HEK293 (cell line): ENCODE measurements at regions not wholly inside any gene's neighbourhood (a gene's known extent, or its start where the extent isn't known, plus 50 kb on each side); places are given as distances from the start of the nearest gene placed in this dataset.
"Not testable (repeated sequence)": the region's sequence is repeated elsewhere in the genome, so short reads cannot be mapped to it uniquely, and the experiment has no call there.

Source experiments
- CTCF ChIA-PET: fragments of 350-600 bp; formaldehyde crosslinking; extraction: SDS; loops from one replicate; lab custom pipeline; 2021; ENCODE audit warnings: antibody characterized with exemption; lab: Yijun Ruan, JAX
- POLR2A ChIA-PET: fragments of 300-600 bp; formaldehyde crosslinking; extraction: SDS; loops from one replicate; lab custom pipeline; 2020; ENCODE audit warnings: antibody characterized with exemption, inconsistent platforms; lab: Yijun Ruan, JAX
- H3K27ac ChIP-seq: fragments of 200-500 bp; sonication (Bioruptor generic); 2 replicates; pipeline ENCODE4 v1.5.1; 2014; ENCODE audit warnings: low read depth, low read length, control low read depth, inconsistent platforms; ENCODE audit errors: extremely low read depth
- H3K36me3 ChIP-seq, 2 experiments: fragments of 200-500 bp in 1 of 2; sonication (Bioruptor generic) in 1 of 2; 1 replicate in 1 of 2; 2 replicates in 1 of 2; pipeline ENCODE4 v1.5.1; 2014 to 2017; ENCODE audit warnings: inconsistent platforms in 2 of 2, low read length in 2 of 2; ENCODE audit not compliant: control insufficient read depth in 2 of 2, insufficient read depth in 1 of 2
- H3K4me1 ChIP-seq: fragments of 200-500 bp; sonication (Bioruptor generic); 2 replicates; pipeline ENCODE4 v1.5.1; 2014; ENCODE audit warnings: mild to moderate bottlenecking, low read length, inconsistent platforms; ENCODE audit not compliant: control insufficient read depth, insufficient read depth
- H3K4me3 ChIP-seq: 2 replicates; pipeline ENCODE4 v1.5.1; 2011; ENCODE audit warnings: low read depth, mild to moderate bottlenecking, control low read depth, low read length, moderate library complexity
- H3K9me3 ChIP-seq: fragments of 200-500 bp; sonication (Bioruptor generic); 2 replicates; pipeline ENCODE4 v1.5.1; 2014; ENCODE audit warnings: low read depth, low read length, inconsistent platforms; ENCODE audit not compliant: control insufficient read depth, insufficient read depth
- HOXC10 ChIP-seq: sonication (generic); formaldehyde crosslinking; IDR thresholded peaks from 2 replicates; pipeline ENCODE4 v1.8.1; 2023; ENCODE audit warnings: mild to moderate bottlenecking, missing genetic modification reagents
- HOXD13 ChIP-seq: sonication (generic); formaldehyde crosslinking; IDR thresholded peaks from 2 replicates; pipeline ENCODE4 v1.8.0; 2022; ENCODE audit warnings: missing genetic modification reagents, borderline replicate concordance
- RBAK ChIP-seq: fragments of 450-650 bp; formaldehyde crosslinking; IDR thresholded peaks from 2 replicates; pipeline ENCODE4 v1.5.1; 2016; ENCODE audit warnings: missing biosample characterization, missing genetic modification characterization
- SALL2 ChIP-seq: fragments of 450-650 bp; formaldehyde crosslinking; IDR thresholded peaks from 2 replicates; pipeline ENCODE4 v1.5.0; 2017; ENCODE audit warnings: missing biosample characterization, mild to moderate bottlenecking, missing genetic modification characterization, borderline replicate concordance
- ZFP41 ChIP-seq: fragments of 450-650 bp; formaldehyde crosslinking; IDR thresholded peaks from 2 replicates; pipeline ENCODE4 v1.5.1; 2016; ENCODE audit warnings: missing biosample characterization, missing genetic modification characterization, borderline replicate concordance
- ZNF138 ChIP-seq: fragments of 450-650 bp; formaldehyde crosslinking; IDR thresholded peaks from 2 replicates; pipeline ENCODE4 v1.5.1; 2016; ENCODE audit warnings: missing biosample characterization, missing genetic modification characterization, borderline replicate concordance
- ZNF155 ChIP-seq: fragments of 450-650 bp; formaldehyde crosslinking; IDR thresholded peaks from 2 replicates; pipeline ENCODE4 v1.5.1; 2016; ENCODE audit warnings: missing biosample characterization, missing genetic modification characterization
- ZNF239 ChIP-seq: fragments of 450-650 bp; formaldehyde crosslinking; IDR thresholded peaks from 2 replicates; pipeline ENCODE4 v1.5.1; 2016; ENCODE audit warnings: missing biosample characterization, missing genetic modification characterization
- ZNF248 ChIP-seq: fragments of 450-650 bp; formaldehyde crosslinking; IDR thresholded peaks from 2 replicates; pipeline ENCODE4 v1.5.1; 2017; ENCODE audit warnings: missing biosample characterization, missing genetic modification characterization
- ZNF48 ChIP-seq: fragments of 450-650 bp; formaldehyde crosslinking; IDR thresholded peaks from 2 replicates; pipeline ENCODE4 v1.5.1; 2016; ENCODE audit warnings: missing biosample characterization, missing genetic modification characterization
- ZNF776 ChIP-seq: fragments of 450-650 bp; formaldehyde crosslinking; IDR thresholded peaks from 2 replicates; pipeline ENCODE4 v1.5.0; 2017; ENCODE audit warnings: missing biosample characterization, missing genetic modification characterization, borderline replicate concordance
- ZNF837 ChIP-seq: fragments of 450-650 bp; formaldehyde crosslinking; IDR thresholded peaks from 2 replicates; pipeline ENCODE4 v1.5.1; 2016; ENCODE audit warnings: missing biosample characterization, missing genetic modification characterization
- ZSCAN16 ChIP-seq: fragments of 450-650 bp; formaldehyde crosslinking; IDR thresholded peaks from 2 replicates; pipeline ENCODE4 v1.5.1; 2016; ENCODE audit warnings: missing biosample characterization, missing genetic modification characterization
- ZSCAN30 ChIP-seq: fragments of 450-650 bp; IDR thresholded peaks from 2 replicates; pipeline ENCODE4 v1.5.1; 2018; ENCODE audit warnings: missing biosample characterization, mild to moderate bottlenecking, missing genetic modification characterization, moderate library complexity
- TF ChIP-seq, protein P1 (sequence below): fragments of 450-650 bp; formaldehyde crosslinking; IDR thresholded peaks from 2 replicates; pipeline ENCODE4 v1.5.1; 2017; ENCODE audit warnings: missing biosample characterization, missing genetic modification characterization
- TF ChIP-seq, protein P2 (sequence below): fragments of 450-650 bp; formaldehyde crosslinking; IDR thresholded peaks from 2 replicates; pipeline ENCODE4 v1.5.1; 2017; ENCODE audit warnings: missing biosample characterization, missing genetic modification characterization

DNA sequence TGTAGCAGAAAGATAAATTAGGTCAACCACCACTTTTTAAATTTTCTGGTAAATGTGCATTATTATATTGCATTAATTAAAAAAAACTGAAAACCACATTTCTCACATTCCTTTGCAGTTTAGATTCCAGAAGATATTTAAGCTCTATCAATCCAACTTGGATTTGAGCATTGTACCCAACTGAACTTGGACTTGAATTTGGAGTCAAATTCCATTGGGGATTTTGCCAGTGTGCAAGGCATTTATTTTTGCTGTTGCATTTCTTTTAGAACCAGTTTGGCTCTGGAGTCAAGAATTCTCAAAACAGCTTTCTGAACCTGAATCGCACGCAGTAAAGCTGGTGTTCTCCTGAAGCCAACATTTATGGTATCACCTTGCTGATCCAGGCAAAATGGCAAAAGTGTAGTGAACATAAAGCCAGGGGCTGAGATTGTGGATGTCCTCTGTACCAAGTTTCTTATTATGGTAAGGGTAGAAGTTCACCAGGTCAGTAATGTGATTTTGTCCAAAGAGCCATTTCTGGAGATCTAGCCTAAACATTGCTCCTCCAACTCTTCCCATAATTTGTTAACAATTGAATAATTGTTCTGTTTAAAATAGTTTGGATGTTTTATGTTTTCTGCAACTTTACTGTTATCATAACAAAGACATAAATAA, 890.9 kb downstream of the LRRIQ3 start:
- ChIA-PET POLR2A (no interaction called here), CTCF (no interaction called here)
- H3K4me1 ChIP-seq: no peaks in the 10 kb centered on the region
- no peaks in the 10 kb centered on the region for H3K9me3 ChIP-seq
- H3K36me3 ChIP-seq: no peaks in the 10 kb centered on the region
- H3K4me3 ChIP-seq: no peak overlapping the region
- TF ChIP-seq ZFP41 (no peak), HOXD13 (CRISPR knock-in tag) (no peak)
- TF ChIP-seq, protein P1, sequence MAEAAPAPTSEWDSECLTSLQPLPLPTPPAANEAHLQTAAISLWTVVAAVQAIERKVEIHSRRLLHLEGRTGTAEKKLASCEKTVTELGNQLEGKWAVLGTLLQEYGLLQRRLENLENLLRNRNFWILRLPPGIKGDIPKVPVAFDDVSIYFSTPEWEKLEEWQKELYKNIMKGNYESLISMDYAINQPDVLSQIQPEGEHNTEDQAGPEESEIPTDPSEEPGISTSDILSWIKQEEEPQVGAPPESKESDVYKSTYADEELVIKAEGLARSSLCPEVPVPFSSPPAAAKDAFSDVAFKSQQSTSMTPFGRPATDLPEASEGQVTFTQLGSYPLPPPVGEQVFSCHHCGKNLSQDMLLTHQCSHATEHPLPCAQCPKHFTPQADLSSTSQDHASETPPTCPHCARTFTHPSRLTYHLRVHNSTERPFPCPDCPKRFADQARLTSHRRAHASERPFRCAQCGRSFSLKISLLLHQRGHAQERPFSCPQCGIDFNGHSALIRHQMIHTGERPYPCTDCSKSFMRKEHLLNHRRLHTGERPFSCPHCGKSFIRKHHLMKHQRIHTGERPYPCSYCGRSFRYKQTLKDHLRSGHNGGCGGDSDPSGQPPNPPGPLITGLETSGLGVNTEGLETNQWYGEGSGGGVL (tag by site-specific recombination): no peak
- no peak overlapping the region for H3K27ac ChIP-seq

DNA sequence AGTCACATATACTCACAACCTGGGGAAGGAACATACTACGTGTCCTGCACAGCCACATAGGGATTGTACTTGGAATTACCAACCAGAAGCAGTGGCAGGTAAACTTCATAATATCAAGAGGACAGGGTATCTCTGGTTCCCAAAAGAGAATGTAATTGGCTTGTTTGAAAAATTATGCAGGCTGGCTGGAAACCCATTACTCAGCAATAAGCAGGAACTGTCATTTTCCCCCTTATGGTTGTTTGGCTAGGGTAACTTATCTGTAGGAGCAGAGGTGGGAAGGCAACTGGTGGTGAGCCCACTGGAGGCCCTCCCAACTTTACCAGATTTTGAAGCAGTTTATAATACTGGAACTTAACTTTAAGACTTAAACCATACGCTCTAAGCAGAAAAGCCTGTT, 924.1 kb downstream of the LRRIQ3 start:
- TF ChIP-seq RBAK (tag by site-specific recombination): no peak
- no peaks in the 10 kb centered on the region for H3K36me3 ChIP-seq
- H3K27ac ChIP-seq: no peak overlapping the region
- H3K9me3 ChIP-seq: no peaks in the 10 kb centered on the region
- POLR2A ChIA-PET: no interaction called here
- no peaks in the 10 kb centered on the region for H3K4me1 ChIP-seq
- CTCF ChIA-PET: no interaction called here
- no peak overlapping the region for H3K4me3 ChIP-seq

DNA sequence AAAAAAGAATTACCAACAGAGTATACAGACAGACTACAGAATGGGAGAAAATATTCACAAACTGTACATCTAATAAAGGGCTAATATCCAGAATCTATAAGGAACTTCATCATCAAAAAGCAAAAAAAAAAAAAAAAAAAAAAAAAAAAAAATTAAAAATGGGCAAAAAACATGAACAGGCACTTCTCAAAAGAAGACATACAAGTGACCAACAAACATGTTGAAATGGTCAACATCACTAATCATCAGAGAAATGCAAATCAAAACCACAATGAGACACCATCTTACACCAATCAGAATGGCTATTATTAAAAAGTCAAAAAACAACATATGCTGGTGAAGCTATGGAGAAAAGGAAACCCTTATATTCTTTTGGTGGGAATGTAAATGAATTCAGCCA, 952.8 kb downstream of the LRRIQ3 start:
- H3K36me3 ChIP-seq, H3K4me3 ChIP-seq, CTCF ChIA-PET, H3K4me1 ChIP-seq, POLR2A ChIA-PET, H3K27ac ChIP-seq, H3K9me3 ChIP-seq: not testable (repeated sequence)

DNA sequence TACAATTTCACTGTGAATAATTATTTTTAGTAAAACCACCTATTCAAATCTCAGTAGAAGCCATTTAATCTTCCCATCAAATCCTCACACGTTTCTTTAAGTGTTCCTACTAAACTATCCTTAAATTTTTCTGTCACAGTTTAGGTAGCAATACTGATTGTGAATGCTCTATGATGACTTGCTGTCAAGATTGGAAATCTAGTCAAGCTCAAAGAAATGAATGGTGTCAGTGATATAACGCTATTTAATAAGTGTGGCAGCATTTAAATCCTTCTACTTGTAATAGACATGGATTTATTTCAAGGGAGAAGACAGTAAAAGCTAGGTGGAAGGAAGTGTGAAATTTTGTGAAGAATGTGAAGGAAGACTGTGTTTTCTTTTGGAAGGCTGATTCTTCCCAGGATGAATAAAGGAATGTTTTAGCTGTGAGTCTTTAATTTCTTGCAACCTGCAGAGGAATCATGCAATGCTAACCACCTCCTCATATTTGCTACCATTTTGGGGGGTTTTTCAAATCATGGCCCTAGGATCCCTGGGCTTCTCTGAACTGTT, 936.7 kb upstream of the NEGR1 start:
- no peak overlapping the region for H3K27ac ChIP-seq
- no peaks in the 10 kb centered on the region for H3K4me1 ChIP-seq
- H3K36me3 ChIP-seq: no peaks in the 10 kb centered on the region
- no peaks in the 10 kb centered on the region for H3K9me3 ChIP-seq
- POLR2A ChIA-PET: interaction anchor here (0.5 kb wide), 1 partner anchor 126 kb away, joined by 6 read pairs; no protein-coding TSS in a partner anchor
- TF ChIP-seq, protein P2, sequence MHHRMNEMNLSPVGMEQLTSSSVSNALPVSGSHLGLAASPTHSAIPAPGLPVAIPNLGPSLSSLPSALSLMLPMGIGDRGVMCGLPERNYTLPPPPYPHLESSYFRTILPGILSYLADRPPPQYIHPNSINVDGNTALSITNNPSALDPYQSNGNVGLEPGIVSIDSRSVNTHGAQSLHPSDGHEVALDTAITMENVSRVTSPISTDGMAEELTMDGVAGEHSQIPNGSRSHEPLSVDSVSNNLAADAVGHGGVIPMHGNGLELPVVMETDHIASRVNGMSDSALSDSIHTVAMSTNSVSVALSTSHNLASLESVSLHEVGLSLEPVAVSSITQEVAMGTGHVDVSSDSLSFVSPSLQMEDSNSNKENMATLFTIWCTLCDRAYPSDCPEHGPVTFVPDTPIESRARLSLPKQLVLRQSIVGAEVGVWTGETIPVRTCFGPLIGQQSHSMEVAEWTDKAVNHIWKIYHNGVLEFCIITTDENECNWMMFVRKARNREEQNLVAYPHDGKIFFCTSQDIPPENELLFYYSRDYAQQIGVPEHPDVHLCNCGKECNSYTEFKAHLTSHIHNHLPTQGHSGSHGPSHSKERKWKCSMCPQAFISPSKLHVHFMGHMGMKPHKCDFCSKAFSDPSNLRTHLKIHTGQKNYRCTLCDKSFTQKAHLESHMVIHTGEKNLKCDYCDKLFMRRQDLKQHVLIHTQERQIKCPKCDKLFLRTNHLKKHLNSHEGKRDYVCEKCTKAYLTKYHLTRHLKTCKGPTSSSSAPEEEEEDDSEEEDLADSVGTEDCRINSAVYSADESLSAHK (tag by site-specific recombination): no peak
- TF ChIP-seq ZNF248 (tag by site-specific recombination) (no peak), ZNF239 (tag by site-specific recombination) (no peak), HOXC10 (no peak), ZNF155 (tag by site-specific recombination) (no peak), ZSCAN30 (tag by site-specific recombination) (no peak), SALL2 (tag by site-specific recombination) (no peak), ZNF138 (tag by site-specific recombination) (no peak), ZNF776 (no peak), ZNF48 (no peak), ZSCAN16 (tag by site-specific recombination) (no peak), ZNF837 (tag by site-specific recombination) (no peak)
- CTCF ChIA-PET: no interaction called here
- no peak overlapping the region for H3K4me3 ChIP-seq
